ENCODE measurements at regions not wholly inside any gene's neighbourhood (a gene's known extent, or its start where the extent isn't known, plus 50 kb on each side); places are given as distances from the start of the nearest gene placed in this dataset.

DNA sequence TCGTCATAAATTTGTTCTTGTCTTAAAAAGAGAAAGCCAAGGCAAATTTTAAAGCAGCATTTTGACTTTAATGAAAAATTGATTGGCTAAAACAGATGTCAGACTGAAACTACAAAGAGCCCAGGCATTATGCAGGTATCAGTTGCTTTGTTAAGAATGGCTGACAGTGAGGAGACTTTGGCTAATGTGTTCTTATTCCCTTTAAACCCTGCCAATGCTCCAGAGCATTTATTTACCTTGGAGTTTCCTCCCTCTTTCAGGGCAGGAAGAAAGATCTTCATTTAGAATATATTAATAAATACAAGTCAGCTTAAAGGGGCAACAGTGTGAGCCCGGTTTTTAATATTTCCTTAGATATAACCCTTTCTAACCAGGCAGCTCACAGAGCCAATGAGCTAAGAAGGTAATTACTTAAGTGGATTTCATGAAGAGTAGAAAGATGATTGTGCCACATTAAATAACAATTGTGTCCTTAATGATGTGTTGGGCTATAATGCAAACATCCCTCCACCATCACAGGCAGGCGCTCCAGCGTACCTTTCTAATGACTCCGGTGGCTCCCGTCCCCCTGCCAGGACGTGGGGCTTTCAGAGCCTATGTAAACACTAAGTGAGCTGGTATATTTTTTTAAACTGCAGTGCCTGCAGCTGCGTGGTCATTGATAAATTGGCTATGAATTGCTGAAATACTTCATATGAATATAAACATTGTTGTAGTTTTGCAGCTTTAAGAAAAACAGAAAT lies 349.4 kb upstream of the POU3F3 start:
- DNase-seq (ENCODE audit: low read depth, low spot score) (no peak), ATAC-seq (no peak)
- ChIA-PET POLR2A (no interaction called here), CTCF (no interaction called here), RAD21 (ENCODE audit: low non-redundant PET in 1 of 2, low total read pairs in 2 of 2, uncharacterized antibody in 2 of 2, unreplicated experiment in 2 of 2) (no interaction called here)
- Histone ChIP-seq H3K4me2 (ENCODE audit: low read length) (no peak overlapping the region), H3K9me3 (ENCODE audit: control insufficient read depth in 1 of 2, insufficient read depth in 1 of 2, low read depth in 1 of 2, low read length in 2 of 2) (no peaks in the 10 kb centered on the region; a peak in 2 of 4 replicates), H3K9ac (ENCODE audit: low read length) (no peak overlapping the region), H3K27me3 (ENCODE audit: insufficient read depth, low read length) (no peaks in the 10 kb centered on the region), H2AFZ (ENCODE audit: low read depth, low read length, poor library complexity, severe bottlenecking) (no peak overlapping the region), H3K27ac (ENCODE audit: low read depth, low read length) (no peak overlapping the region), H3K36me3 (ENCODE audit: control insufficient read depth in 1 of 2, insufficient read depth in 2 of 2, low read length in 2 of 2) (no peaks in the 10 kb centered on the region), H4K20me1 (ENCODE audit: insufficient read depth) (no peaks in the 10 kb centered on the region), H3K79me2 (ENCODE audit: insufficient read depth, low read length) (no peaks in the 10 kb centered on the region), H3K4me1 (ENCODE audit: control insufficient read depth in 1 of 2, insufficient read depth in 2 of 2, low read length in 2 of 2) (no peaks in the 10 kb centered on the region), H3K4me3 (replicated peaks in 1 of 2; ENCODE audit: low read depth in 1 of 2, low read length in 2 of 2) (no peak overlapping the region), H3K9me2 (ENCODE audit: insufficient read depth) (no peaks in the 10 kb centered on the region)
- intact Hi-C loops (cut with micrococcal nuclease): no loop called here
- no peak for TF ChIP-seq JUND (IDR thresholded peaks at IDR 0.05)
- no peak for TF ChIP-seq RAD21 (IDR thresholded peaks at IDR 0.05; ENCODE audit: low read depth)
- no peak for TF ChIP-seq TCF7L2 (IDR thresholded peaks at IDR 0.05; ENCODE audit: borderline replicate concordance, extremely low read depth, insufficient read depth, insufficient read length)
- TF ChIP-seq, protein P1, sequence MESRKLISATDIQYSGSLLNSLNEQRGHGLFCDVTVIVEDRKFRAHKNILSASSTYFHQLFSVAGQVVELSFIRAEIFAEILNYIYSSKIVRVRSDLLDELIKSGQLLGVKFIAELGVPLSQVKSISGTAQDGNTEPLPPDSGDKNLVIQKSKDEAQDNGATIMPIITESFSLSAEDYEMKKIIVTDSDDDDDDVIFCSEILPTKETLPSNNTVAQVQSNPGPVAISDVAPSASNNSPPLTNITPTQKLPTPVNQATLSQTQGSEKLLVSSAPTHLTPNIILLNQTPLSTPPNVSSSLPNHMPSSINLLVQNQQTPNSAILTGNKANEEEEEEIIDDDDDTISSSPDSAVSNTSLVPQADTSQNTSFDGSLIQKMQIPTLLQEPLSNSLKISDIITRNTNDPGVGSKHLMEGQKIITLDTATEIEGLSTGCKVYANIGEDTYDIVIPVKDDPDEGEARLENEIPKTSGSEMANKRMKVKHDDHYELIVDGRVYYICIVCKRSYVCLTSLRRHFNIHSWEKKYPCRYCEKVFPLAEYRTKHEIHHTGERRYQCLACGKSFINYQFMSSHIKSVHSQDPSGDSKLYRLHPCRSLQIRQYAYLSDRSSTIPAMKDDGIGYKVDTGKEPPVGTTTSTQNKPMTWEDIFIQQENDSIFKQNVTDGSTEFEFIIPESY (IDR thresholded peaks at IDR 0.05; ENCODE audit: extremely low read depth, insufficient replicate concordance, low read length): no peak
- TF ChIP-seq, protein P2, sequence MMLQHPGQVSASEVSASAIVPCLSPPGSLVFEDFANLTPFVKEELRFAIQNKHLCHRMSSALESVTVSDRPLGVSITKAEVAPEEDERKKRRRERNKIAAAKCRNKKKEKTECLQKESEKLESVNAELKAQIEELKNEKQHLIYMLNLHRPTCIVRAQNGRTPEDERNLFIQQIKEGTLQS (IDR thresholded peaks at IDR 0.05): no peak
- no peak for TF ChIP-seq CBX3 (IDR thresholded peaks at IDR 0.05; ENCODE audit: low read depth)
- TF ChIP-seq POLR2AphosphoS5 (IDR thresholded peaks at IDR 0.05; ENCODE audit: low read depth, low read length): no peak
- no peak for TF ChIP-seq FOSL1 (IDR thresholded peaks at IDR 0.05; ENCODE audit: low read depth)
- TF ChIP-seq, protein P3, sequence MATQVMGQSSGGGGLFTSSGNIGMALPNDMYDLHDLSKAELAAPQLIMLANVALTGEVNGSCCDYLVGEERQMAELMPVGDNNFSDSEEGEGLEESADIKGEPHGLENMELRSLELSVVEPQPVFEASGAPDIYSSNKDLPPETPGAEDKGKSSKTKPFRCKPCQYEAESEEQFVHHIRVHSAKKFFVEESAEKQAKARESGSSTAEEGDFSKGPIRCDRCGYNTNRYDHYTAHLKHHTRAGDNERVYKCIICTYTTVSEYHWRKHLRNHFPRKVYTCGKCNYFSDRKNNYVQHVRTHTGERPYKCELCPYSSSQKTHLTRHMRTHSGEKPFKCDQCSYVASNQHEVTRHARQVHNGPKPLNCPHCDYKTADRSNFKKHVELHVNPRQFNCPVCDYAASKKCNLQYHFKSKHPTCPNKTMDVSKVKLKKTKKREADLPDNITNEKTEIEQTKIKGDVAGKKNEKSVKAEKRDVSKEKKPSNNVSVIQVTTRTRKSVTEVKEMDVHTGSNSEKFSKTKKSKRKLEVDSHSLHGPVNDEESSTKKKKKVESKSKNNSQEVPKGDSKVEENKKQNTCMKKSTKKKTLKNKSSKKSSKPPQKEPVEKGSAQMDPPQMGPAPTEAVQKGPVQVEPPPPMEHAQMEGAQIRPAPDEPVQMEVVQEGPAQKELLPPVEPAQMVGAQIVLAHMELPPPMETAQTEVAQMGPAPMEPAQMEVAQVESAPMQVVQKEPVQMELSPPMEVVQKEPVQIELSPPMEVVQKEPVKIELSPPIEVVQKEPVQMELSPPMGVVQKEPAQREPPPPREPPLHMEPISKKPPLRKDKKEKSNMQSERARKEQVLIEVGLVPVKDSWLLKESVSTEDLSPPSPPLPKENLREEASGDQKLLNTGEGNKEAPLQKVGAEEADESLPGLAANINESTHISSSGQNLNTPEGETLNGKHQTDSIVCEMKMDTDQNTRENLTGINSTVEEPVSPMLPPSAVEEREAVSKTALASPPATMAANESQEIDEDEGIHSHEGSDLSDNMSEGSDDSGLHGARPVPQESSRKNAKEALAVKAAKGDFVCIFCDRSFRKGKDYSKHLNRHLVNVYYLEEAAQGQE (IDR thresholded peaks at IDR 0.05; ENCODE audit: low read depth): no peak
- TF ChIP-seq ZFX (IDR thresholded peaks at IDR 0.05): no peak
- no peak for TF ChIP-seq POLR2A (IDR thresholded peaks at IDR 0.05; ENCODE audit: borderline replicate concordance, extremely low read depth, insufficient read depth, insufficient read length)
- TF ChIP-seq YY1 (IDR thresholded peaks at IDR 0.05; ENCODE audit: extremely low read depth, insufficient replicate concordance, low read depth, low read length): no peak
- no peak for TF ChIP-seq SIN3A (IDR thresholded peaks at IDR 0.05; ENCODE audit: low read depth)
- no peak for TF ChIP-seq SRF (IDR thresholded peaks at IDR 0.05; ENCODE audit: low read depth)
- TF ChIP-seq EGR1 (IDR thresholded peaks at IDR 0.05; ENCODE audit: low read depth): no peak
- no TSS peak for BruUV-seq (replicated peaks)
